ENCODE measurements at regions not wholly inside any gene's neighbourhood (a gene's known extent, or its start where the extent isn't known, plus 50 kb on each side); places are given as distances from the start of the nearest gene placed in this dataset.

DNA sequence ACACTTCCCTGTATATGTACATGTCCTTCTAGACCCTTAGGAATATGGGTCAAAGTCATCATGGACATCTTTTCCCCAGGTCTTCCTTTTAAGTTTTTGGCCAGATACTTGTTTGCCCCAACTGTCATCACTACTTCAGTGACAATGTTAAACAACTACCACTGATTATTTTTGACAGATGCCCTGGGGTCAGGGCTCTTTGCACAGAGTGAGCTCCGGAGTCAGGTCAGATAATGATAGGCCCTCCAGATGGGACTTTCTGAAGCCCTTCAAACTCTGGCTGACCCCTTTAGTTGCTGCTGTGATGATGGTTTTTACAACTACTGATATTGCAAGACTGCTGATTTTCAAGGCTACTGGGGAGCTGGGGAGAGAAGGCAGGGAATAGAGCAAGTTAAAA is 449.4 kb upstream of the HS6ST1 start:
- Mint-ChIP-seq H3K9me3 (peaks cover 21% of the 10 kb centered on the region), H3K36me3 (peaks cover 9% of the 10 kb centered on the region), H3K27me3 (ENCODE audit: low read depth) (no peaks in the 10 kb centered on the region), H3K27ac (no peak overlapping the region), H3K4me1 (peaks cover 13% of the 10 kb centered on the region), H3K4me3 (no peak overlapping the region)
- ATAC-seq: no peak
- ChIA-PET POLR2A (no interaction called here), CTCF (no interaction called here)
- TF ChIP-seq ZNF416 (CRISPR knock-in tag; IDR thresholded peaks at IDR 0.05): no peak
- no peak for TF ChIP-seq GRHL2 (CRISPR knock-in tag; IDR thresholded peaks at IDR 0.05; ENCODE audit: insufficient replicate concordance, severe bottlenecking)
- TF ChIP-seq, protein P1, sequence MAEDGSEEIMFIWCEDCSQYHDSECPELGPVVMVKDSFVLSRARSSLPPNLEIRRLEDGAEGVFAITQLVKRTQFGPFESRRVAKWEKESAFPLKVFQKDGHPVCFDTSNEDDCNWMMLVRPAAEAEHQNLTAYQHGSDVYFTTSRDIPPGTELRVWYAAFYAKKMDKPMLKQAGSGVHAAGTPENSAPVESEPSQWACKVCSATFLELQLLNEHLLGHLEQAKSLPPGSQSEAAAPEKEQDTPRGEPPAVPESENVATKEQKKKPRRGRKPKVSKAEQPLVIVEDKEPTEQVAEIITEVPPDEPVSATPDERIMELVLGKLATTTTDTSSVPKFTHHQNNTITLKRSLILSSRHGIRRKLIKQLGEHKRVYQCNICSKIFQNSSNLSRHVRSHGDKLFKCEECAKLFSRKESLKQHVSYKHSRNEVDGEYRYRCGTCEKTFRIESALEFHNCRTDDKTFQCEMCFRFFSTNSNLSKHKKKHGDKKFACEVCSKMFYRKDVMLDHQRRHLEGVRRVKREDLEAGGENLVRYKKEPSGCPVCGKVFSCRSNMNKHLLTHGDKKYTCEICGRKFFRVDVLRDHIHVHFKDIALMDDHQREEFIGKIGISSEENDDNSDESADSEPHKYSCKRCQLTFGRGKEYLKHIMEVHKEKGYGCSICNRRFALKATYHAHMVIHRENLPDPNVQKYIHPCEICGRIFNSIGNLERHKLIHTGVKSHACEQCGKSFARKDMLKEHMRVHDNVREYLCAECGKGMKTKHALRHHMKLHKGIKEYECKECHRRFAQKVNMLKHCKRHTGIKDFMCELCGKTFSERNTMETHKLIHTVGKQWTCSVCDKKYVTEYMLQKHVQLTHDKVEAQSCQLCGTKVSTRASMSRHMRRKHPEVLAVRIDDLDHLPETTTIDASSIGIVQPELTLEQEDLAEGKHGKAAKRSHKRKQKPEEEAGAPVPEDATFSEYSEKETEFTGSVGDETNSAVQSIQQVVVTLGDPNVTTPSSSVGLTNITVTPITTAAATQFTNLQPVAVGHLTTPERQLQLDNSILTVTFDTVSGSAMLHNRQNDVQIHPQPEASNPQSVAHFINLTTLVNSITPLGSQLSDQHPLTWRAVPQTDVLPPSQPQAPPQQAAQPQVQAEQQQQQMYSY (CRISPR knock-in tag; IDR thresholded peaks at IDR 0.05): no peak
- TF ChIP-seq, protein P2, sequence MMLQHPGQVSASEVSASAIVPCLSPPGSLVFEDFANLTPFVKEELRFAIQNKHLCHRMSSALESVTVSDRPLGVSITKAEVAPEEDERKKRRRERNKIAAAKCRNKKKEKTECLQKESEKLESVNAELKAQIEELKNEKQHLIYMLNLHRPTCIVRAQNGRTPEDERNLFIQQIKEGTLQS (CRISPR knock-in tag; conservative IDR thresholded peaks at IDR 0.05): no peak
- TF ChIP-seq ETV6 (CRISPR knock-in tag; IDR thresholded peaks at IDR 0.05): no peak
- no peak for TF ChIP-seq FOXJ3 (CRISPR knock-in tag; IDR thresholded peaks at IDR 0.05; ENCODE audit: borderline replicate concordance)
- TF ChIP-seq ESRRA (CRISPR knock-in tag; IDR thresholded peaks at IDR 0.05; ENCODE audit: borderline replicate concordance): no peak
- TF ChIP-seq, protein P3, sequence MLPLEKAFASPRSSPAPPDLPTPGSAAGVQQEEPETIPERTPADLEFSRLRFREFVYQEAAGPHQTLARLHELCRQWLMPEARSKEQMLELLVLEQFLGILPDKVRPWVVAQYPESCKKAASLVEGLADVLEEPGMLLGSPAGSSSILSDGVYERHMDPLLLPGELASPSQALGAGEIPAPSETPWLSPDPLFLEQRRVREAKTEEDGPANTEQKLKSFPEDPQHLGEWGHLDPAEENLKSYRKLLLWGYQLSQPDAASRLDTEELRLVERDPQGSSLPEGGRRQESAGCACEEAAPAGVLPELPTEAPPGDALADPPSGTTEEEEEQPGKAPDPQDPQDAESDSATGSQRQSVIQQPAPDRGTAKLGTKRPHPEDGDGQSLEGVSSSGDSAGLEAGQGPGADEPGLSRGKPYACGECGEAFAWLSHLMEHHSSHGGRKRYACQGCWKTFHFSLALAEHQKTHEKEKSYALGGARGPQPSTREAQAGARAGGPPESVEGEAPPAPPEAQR (CRISPR knock-in tag; IDR thresholded peaks at IDR 0.05): no peak
- no peak for TF ChIP-seq TEAD1 (CRISPR knock-in tag; IDR thresholded peaks at IDR 0.05)
- TF ChIP-seq, protein P4, sequence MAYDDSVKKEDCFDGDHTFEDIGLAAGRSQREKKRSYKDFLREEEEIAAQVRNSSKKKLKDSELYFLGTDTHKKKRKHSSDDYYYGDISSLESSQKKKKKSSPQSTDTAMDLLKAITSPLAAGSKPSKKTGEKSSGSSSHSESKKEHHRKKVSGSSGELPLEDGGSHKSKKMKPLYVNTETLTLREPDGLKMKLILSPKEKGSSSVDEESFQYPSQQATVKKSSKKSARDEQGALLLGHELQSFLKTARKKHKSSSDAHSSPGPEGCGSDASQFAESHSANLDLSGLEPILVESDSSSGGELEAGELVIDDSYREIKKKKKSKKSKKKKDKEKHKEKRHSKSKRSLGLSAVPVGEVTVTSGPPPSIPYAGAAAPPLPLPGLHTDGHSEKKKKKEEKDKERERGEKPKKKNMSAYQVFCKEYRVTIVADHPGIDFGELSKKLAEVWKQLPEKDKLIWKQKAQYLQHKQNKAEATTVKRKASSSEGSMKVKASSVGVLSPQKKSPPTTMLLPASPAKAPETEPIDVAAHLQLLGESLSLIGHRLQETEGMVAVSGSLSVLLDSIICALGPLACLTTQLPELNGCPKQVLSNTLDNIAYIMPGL (CRISPR knock-in tag; IDR thresholded peaks at IDR 0.05): no peak
- TF ChIP-seq KAT7 (CRISPR knock-in tag; IDR thresholded peaks at IDR 0.05; ENCODE audit: borderline replicate concordance): no peak
- TF ChIP-seq ZBTB21 (CRISPR knock-in tag; IDR thresholded peaks at IDR 0.05; ENCODE audit: borderline replicate concordance): no peak
- no peak for DNase-seq (ENCODE audit: low spot score)

DNA sequence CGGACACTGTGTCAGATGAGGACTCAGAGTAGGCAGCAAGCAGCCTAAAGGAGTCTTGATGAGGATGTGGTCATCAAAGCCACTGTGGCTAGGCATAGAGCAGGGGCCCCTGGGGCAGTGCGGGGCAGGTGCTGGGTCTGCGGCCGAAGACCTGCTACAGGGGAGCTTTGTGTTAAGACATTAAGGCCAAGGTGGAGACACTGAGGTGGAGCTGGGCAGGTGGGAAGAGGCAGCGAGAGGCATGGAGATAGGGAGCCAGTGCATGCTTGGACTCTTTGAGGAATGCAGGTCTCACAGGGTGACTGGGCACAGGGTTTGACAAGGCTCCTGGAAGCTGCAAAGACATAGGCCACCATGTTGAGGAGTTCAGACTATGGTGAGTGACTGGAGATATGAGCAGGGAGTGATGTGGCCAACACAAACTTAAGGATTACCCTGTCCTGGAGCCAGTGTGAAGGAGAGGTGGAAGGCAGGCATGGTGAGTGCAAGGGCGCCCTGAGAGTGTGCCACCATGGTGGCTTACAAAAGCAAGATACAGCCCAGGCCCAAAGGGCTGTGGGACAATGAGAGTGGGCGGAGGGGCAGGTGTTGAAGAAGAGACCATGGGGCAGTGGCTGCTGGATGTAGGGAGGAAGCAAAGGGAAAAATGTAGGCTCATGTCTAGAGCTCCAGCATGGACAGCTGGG is 450.9 kb upstream of the HS6ST1 start:
- Mint-ChIP-seq H3K4me3 (no peak overlapping the region), H3K36me3 (no peaks in the 10 kb centered on the region), H3K27ac (no peak overlapping the region), H3K27me3 (ENCODE audit: low read depth) (no peaks in the 10 kb centered on the region), H3K4me1 (peaks cover 13% of the 10 kb centered on the region), H3K9me3 (peaks cover 6% of the 10 kb centered on the region)
- no peak for ATAC-seq
- POLR2A ChIA-PET: no interaction called here
- CTCF ChIA-PET: no interaction called here
- no peak for DNase-seq (ENCODE audit: low spot score)
- TF ChIP-seq CREM (CRISPR knock-in tag; IDR thresholded peaks at IDR 0.05) (no peak), SMAD4 (CRISPR knock-in tag; IDR thresholded peaks at IDR 0.05) (no peak), SOX15 (CRISPR knock-in tag; IDR thresholded peaks at IDR 0.05) (no peak), GABPB1 (CRISPR knock-in tag; IDR thresholded peaks at IDR 0.05) (no peak), TEAD4 (CRISPR knock-in tag; IDR thresholded peaks at IDR 0.05) (no peak), NFATC4 (CRISPR knock-in tag; IDR thresholded peaks at IDR 0.05) (no peak), ZNF263 (CRISPR knock-in tag; IDR thresholded peaks at IDR 0.05; ENCODE audit: low read depth) (no peak), FOXP1 (CRISPR knock-in tag; IDR thresholded peaks at IDR 0.05; ENCODE audit: borderline replicate concordance) (no peak), HMGA2 (CRISPR knock-in tag; IDR thresholded peaks at IDR 0.05) (no peak)
- TF ChIP-seq, protein P3 (CRISPR knock-in tag; IDR thresholded peaks at IDR 0.05): no peak
- TF ChIP-seq, protein P5, sequence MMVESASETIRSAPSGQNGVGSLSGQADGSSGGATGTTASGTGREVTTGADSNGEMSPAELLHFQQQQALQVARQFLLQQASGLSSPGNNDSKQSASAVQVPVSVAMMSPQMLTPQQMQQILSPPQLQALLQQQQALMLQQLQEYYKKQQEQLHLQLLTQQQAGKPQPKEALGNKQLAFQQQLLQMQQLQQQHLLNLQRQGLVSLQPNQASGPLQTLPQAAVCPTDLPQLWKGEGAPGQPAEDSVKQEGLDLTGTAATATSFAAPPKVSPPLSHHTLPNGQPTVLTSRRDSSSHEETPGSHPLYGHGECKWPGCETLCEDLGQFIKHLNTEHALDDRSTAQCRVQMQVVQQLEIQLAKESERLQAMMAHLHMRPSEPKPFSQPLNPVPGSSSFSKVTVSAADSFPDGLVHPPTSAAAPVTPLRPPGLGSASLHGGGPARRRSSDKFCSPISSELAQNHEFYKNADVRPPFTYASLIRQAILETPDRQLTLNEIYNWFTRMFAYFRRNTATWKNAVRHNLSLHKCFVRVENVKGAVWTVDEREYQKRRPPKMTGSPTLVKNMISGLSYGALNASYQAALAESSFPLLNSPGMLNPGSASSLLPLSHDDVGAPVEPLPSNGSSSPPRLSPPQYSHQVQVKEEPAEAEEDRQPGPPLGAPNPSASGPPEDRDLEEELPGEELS (CRISPR knock-in tag; IDR thresholded peaks at IDR 0.05): no peak
- TF ChIP-seq, protein P6, sequence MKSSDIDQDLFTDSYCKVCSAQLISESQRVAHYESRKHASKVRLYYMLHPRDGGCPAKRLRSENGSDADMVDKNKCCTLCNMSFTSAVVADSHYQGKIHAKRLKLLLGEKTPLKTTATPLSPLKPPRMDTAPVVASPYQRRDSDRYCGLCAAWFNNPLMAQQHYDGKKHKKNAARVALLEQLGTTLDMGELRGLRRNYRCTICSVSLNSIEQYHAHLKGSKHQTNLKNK (CRISPR knock-in tag; IDR thresholded peaks at IDR 0.05): no peak
- TF ChIP-seq, protein P7, sequence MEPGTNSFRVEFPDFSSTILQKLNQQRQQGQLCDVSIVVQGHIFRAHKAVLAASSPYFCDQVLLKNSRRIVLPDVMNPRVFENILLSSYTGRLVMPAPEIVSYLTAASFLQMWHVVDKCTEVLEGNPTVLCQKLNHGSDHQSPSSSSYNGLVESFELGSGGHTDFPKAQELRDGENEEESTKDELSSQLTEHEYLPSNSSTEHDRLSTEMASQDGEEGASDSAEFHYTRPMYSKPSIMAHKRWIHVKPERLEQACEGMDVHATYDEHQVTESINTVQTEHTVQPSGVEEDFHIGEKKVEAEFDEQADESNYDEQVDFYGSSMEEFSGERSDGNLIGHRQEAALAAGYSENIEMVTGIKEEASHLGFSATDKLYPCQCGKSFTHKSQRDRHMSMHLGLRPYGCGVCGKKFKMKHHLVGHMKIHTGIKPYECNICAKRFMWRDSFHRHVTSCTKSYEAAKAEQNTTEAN (CRISPR knock-in tag; IDR thresholded peaks at IDR 0.05): no peak
